Left lobe of liver (tissue), 2 donors: ENCODE measurements at regions not wholly inside any gene's neighbourhood (a gene's known extent, or its start where the extent isn't known, plus 50 kb on each side); places are given as distances from the start of the nearest gene placed in this dataset.
"Not testable (repeated sequence)": the region's sequence is repeated elsewhere in the genome, so short reads cannot be mapped to it uniquely, and the experiment has no call there.

ENCODE experiments used
- ATAC-seq: fragments of 200-7000 bp; cut with Tn5 transposase; one replicate; pipeline ENCODE4 v1.9.1; 2020; ENCODE audit warnings: mild to moderate bottlenecking, moderate library complexity
- DNase-seq: peaks from one replicate; pipeline ENCODE4 v3.0.0-alpha.2; 2020; ENCODE audit warnings: low spot score
- donor health status: DM: no; HTN: no; CAD: no; lungs with moderate emphysema.
- donor health status: DM: no; HTN: yes; CAD: no.

DNA sequence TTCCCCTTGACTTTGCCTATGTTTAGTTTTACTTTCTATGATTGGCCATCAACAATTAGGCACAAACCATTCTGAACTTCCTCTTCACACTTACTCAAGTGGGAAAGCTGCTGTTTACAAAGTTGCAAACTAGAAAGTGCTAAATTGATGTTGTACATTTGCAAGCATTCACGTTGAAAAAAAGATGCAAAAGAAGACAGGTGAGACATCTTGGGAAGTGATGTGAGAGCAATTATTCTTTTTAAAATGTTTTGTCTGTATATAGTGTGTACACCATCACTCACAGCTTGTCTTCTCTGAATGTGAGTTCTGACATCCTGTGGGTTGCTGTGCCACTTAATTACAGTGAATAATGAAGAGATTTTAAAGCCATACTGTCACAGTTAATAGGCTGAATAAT, 874.1 kb upstream of the LRATD1 start:
- DNase-seq: no peak

DNA sequence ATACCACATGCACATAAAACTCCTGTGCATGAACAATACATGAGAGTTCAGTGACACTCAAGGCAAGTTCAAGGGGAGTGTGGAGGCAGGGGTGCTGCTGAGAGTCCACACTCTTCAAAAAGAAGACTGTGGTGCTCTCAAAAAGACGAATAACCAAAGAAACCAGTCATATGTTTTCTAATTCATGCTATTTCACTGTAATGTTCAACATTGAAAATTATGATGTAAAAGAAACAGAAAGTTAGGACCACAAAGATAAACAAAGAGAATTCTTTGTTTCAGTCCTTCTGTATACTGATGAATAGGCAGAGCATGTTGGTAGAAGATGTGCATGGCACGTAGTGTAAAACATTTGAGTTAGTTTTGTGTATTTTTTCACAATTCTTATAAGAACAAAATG, 864.2 kb upstream of the LRATD1 start:
- ATAC-seq (no peak), DNase-seq (no peak)

More for the DNA sequence above, 874.1 kb upstream of the LRATD1 start:
- ATAC-seq: no peak

DNA sequence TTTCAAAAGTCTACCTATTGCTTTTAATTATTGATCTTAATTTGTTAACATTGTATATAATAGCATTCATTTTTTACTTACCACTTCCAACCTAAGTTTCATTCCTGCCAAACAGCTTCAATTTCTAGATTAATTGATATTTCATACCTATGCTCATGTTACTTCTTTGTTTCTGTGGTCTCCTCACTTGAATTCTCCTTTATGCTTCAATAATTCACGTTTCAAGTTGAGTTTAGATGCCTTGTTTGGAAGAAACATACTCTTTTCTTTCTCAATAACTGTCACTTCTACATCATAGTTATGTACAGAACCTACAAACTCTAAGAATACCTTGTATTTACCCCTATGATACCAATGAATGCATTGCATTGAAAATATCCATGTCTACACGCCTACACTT, 862.2 kb upstream of the LRATD1 start:
- ATAC-seq: no peak
- DNase-seq: no peak

DNA sequence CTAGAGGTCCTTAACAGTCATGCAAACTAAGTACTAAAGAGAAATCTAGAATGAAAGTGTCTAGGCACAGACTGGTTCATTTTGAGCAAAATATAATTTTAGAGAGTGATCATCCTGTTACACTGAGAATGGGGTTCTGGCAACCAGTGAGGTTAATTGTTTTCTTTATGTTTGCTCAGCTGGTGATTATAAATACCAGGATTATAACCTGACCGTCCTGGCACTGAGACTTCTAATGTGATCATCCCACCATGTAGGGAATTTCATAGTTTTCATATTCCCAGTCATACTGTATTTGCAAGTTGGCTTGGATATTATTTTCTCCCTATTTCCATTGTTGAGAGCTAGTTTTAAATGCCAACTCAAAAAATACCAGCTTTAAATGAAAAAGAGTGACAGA, 852.5 kb upstream of the LRATD1 start:
- ATAC-seq: no peak
- no peak for DNase-seq

DNA sequence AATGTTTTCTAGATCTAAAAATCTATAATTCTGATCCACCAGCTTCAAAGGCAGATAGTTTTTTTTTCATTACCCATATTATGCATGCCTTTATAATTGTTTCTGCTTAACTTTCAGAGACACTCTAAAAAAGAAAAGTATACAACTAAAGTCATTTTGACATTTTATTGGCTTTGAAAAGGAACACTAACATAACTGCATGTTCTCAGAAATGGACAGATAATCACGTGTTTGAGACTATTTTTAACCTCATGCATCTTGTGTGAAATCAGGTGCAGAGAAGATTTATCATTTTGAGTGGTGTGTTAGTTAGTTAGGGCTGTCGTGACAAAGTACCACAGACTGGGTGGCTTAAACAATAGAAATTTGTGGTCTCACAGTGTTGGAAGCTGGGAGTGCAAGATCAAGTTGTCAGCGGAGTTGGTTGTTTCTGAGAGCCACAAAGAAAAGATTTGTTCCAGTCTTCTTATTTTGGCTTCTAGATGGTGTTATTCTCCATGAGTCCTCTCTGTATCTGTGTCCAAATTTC, 841.4 kb upstream of the LRATD1 start:
- ATAC-seq (no peak), DNase-seq (no peak)

DNA sequence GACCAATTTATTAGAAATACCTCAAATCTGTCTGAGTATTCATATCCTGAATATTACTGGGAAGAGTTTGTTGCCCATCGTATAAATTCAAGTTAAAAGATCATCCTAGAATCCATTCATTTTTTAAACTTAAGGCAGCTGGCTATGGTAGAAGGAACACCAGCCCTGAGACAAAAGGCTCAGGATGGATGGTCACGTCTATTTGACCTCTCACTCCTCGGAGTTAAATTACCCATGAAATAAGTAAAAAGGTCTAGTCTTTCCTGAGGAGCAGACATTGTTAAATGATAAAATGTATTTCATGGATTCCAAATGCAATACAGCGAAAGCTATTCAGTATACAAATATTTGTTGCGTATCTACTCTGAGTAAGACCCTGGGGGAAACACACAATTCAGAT, 826.0 kb upstream of the LRATD1 start:
- ATAC-seq: no peak
- no peak for DNase-seq

DNA sequence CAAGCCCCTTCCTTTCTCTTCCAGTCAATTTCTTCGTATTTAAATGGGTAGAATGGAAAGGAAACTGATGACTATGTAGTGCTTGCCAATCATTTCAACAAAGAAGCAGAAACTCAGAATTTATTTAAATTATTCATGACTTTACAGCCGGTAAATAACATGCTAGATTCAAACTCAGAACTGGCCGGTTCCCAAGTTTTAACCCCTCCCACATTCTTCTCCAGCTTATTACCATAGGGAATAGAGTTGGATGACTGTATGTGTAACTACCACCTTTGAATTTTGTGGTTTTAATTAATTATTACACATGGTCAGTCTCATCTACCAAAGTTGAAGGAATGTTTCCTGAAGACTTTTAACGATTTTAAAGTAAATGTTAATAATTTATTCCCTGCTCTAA, 819.3 kb upstream of the LRATD1 start:
- no peak for ATAC-seq
- no peak for DNase-seq

DNA sequence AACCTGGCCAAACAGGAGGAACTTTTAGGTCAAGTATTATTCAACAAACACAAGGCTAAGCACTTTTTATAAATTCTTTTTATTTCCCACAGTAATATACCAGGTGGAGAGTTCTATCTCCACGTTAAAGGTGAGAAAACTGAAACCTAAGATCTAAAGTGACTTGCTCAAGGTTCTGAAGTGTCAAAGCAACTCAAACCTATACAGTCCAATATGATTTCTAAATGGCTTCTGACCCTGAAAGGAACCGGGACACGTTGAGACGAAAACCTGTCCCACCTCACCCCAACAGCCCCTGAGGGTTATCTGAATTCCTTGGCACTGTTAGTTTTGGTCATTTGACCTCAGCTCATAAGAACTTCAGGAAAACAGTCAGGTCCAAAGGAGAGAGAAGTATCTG, 814.5 kb upstream of the LRATD1 start:
- DNase-seq: no peak
- no peak for ATAC-seq

DNA sequence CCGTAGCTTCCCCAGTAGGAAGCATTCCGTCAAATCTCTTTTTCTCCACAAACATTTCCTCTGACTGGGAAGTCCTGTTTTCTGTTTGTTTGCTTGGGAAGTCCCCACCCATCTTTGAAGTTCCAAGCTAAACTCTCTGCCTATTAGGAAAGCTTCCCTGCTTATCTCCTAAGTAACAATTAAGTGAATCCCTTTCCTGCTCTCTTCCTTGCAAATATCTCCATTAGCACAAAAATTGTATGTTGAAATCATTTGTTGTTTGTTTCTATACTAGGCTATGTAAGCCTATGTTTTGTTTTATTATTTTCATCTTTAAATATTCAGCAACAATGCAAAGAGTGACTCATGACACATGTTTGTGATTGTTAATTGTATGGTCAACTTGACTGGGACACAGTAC, 812.6 kb upstream of the LRATD1 start:
- DNase-seq (no peak), ATAC-seq (no peak)

DNA sequence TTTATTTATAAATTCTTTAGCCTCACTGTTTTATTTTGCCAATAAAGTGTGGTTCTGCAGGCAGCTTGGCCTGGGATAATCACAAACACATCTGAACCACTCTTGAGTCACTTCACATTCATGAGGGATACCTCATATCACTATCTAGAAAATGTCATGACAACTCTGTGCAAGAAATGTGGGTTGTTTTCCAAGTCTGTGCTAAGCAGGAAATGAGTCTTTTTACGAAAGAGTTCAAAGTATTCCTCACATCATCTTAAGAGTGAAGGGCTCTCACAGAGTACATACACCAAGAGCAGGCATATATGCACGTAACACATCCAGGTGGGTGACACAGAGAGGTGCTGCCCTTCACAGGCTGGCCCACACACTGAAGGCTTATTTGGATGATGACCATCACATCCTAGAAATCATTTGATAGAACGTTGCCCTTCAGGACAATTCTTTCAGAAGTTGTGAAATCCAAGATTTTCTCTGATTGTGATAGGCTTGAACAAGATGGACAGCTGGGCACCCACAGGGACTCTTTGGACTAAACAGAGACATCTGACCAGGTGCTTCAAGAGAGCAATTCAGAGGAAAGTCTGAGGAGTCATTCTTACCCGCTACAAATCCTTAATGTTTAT, 811.1 kb upstream of the LRATD1 start:
- DNase-seq (no peak), ATAC-seq (no peak)

DNA sequence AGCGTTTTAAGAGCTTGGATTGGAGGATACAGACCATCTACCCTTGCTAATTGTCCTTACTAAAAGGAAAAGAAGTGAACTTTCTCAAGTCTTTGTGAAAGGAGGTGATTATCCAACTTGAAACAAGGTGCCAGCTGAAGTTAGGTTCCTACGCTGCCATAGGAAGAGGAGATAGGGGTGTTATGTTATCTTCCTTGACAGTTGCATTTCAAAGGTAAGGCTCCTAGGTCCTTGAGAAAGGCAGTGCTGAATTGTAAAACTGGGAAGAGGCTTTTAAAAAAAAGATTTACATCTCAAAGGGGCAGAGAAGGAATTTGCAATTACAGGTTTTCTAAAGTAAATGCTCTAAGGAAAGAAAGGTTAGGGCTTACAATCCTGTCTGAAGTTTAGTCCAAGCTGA, 810.2 kb upstream of the LRATD1 start:
- DNase-seq: no peak
- ATAC-seq: no peak

DNA sequence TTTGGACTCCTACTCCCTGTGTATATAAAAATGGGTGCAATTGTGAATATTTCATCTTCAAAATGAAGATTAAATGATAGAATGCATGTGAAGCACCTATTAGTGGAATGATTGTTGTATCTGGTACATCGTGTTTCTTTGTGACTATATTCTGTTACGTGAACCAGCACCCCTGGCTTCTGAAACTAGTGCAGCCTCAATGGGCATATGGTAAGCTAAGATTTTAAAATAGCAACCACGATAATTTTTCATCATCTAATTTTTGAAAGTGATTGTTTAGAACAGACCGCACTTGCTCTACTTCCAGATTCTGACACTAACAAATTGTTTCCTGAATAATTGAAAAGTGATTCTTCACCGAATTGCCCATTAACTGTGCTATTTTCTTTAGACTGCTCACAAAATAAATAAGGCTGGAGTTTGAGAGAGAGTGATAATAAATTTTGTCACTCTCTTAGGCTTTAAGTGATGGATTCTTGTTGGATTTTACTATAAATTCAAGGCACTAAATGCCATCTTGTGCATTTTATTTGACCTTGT, 806.1 kb upstream of the LRATD1 start:
- DNase-seq: no peak
- ATAC-seq: no peak

DNA sequence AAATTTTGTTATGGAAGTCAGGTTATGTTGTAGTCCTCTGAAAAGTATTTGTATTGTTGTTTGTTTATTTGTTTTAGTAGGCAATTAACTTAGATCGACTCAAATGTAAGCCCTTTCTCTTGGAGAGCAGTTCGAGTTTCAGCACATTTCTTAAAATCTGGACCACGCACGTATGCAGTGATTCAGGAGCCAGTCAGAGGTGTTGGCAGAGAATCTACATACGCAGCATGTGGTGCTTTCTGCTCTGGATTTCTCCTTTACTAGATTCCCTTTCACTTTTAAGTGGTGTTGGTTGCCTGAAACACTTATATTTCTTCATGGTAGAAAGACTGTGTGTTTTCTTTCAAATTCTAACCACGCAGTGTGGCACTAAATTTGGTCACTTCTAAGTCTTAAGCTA, 773.9 kb upstream of the LRATD1 start:
- ATAC-seq: no peak
- no peak for DNase-seq

DNA sequence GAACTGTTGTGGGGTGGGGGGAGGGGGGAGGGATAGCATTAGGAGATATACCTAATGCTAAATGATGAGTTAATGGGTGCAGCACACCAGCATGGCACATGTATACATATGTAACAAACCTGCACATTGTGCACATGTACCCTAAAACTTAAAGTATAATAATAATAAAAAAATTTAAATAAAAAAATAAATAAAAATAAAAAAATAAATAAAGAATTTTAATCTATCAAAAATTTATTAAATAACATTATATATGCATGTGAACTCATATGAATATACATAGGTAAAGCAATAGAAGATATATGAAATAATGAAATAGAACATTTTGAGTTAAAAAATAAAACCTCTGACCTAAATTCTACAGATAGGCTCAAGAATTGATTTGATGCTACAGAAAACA, 764.2 kb upstream of the LRATD1 start:
- not testable (repeated sequence) for ATAC-seq, DNase-seq

DNA sequence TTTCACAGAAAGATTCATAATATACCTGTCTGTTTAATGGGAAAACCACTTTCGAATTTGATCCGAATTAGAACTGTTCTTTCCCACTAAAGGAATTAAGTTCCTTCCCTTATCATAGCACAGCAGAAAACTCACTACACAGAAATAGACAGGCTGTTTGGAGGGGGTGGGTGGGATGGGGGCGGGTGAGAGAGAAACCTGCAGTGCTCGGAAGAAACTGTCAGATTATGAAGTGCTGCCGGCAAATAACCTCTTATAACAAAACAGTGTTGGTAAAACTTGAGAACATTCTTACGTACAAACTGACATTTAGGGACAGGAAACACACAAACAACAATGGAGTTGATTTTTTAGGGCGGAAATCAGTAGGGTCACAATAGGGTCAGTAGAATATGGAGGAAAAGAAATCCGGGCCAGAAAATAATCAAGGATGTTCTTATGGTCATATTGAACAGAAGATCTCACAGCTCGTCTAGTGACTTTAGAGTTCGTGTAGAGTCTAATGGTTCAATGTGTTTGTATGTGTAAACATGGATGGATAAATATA, 756.0 kb upstream of the LRATD1 start:
- ATAC-seq (peak; percentile 21), DNase-seq (no peak)

DNA sequence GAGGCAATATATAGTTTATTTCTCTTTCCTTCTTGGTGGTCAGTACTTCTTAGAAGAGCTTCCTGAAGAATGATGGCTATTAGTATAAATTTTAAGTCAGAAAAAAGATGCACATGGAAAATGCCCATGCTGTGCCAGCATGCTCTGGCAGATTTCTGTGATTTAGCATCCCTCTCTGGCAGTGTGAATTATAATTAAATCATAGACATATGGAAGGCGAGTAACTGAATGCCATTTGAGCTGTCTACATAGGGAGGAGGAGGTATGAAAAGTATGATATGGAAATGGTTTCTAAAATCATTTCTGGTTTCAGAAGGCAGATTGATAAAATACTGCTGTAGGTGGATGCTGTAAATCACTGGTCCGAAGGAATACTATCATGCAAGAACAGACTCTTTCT, 754.9 kb upstream of the LRATD1 start:
- ATAC-seq (no peak), DNase-seq (no peak)

DNA sequence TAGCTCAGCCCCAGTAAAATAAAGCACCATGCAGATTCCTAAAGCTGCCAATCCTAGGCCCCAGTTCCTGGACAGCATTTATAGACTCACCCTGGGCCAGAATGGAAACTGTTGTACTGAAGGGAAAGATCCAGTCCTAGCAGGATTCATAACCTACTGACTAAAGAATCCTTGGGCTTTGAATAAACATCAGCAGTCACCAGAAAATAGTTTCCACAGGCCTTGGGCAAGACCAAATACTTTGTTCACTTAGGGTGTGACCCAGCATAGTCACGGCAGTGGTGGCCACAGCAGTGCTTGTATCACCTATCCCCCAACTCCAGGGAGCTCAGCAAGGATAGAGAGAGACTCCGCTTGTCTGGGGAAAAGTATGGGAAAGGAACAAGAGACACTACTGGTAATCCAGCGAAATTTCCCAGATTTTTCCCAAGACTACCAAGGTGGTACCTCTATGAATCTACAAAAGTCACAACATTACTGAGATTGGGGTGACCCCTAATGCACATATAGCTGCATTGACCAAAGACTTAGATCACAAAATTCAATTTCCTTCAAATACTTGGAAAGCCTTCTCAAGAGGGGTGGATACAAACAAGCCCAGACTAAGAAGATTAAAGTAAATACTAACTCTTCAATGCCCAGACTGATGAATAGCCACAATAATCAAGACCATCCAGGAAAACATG, 748.1 kb upstream of the LRATD1 start:
- ATAC-seq: no peak
- DNase-seq: no peak

DNA sequence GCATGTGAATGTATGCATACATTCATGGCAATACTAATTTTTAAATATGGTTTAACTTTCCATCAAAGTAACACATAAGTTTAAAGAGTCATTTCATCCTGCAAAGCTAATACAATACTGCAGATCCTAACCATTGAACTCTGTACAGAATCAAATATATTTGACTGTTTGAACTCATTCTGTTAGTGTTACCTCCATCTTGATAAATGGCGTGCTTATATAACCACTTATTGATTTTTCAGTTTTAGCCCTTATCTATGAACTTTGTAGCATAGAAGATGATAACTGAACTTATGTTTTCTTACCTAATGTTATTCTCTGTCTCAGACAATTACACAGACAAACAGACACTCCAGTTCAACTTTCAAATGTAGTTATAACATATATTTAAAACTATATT, 731.0 kb upstream of the LRATD1 start:
- DNase-seq (no peak), ATAC-seq (no peak)

DNA sequence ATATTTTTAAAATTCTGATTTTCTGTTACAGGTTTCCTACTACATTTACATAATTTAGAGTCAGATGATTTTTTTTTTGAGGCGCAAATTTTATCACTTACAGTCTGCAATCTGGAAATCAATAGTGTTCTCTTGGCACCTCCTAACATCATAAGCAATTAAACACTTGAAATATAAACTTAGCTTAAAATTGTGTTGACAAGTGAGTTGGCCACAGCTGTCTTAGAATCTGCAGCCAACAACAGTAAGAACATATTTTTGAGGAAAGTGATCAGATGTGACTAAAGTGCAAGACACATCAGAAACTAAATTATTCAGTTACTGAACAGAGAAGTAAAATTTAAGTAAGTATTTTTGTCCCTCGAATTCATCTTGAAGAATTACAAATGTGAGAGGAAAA, 726.7 kb upstream of the LRATD1 start:
- ATAC-seq (no peak), DNase-seq (no peak)

DNA sequence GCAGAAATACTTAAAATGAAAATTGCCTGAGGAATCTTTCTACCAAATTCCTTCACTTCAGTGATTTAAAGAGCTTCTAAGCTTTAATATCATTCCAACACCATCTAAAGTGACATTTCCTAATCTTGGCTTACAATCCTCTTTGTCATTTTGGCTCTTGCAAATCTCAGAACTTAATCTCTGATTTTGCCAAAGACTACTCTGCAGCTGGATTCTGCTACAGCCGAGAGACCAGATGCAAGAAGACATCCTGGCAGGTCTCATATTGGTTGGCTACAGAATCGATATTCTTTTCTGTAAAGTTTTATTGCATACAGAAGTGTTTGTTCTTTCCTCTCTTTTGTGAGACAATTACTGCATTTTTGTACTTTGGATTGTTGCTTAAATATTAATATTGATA, 716.5 kb upstream of the LRATD1 start:
- no peak for DNase-seq
- ATAC-seq: no peak

DNA sequence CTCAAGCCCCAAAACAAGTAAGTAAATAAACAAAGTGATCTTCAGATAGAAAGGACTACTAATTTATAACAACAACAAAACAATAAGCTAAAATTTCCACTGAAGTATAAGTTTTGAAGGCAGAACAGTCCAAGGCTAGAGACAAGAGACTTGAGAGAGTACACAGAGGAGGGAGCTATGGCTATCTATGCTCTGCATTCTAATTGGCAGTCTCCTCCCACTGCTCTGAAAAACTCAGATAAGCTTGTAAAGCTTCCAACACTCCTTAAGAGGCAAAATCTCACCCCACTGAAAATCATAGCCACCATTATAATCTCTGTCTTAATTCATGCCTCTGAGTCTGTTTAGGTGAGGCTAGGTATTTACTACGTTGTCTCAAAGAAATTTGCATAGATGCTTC, 714.6 kb upstream of the LRATD1 start:
- DNase-seq (no peak), ATAC-seq (no peak)

DNA sequence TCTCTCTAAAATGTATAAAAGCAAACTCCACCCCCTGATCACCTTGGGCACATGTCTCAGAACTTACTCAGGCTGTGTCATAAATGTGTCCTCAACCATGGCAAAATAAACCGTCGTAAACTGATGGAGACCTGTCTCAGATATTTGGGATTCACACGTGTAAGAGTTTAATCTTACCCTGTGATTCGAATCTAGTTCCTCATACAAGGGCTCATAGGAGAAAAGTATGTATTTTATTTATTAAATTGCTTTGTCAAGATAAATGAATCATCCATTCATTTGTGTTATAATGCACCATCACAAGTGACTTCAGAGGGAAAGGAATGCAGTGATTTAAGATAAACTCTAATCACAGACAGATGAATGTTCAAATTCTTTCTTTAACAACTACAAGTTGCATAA, 712.5 kb upstream of the LRATD1 start:
- no peak for DNase-seq
- ATAC-seq: no peak
